Fibroblast of mammary gland (primary cell): ENCODE measurements at regions not wholly inside any gene's neighbourhood (a gene's known extent, or its start where the extent isn't known, plus 50 kb on each side); places are given as distances from the start of the nearest gene placed in this dataset.
A peak's percentile ranks its signal among the peaks of the same experiment; 100 is the strongest.

Experiments
- DNase-seq: peaks from one replicate; pipeline ENCODE4 v3.0.0-alpha.2; 2010; ENCODE audit warnings: low read depth
- H3K4me3 ChIP-seq: 2 replicates; pipeline ENCODE4 v1.5.1; 2011; ENCODE audit warnings: low read depth, mild to moderate bottlenecking, low read length, moderate library complexity; ENCODE audit not compliant: control insufficient read depth
- CTCF ChIP-seq: conservative IDR thresholded peaks from 2 replicates; pipeline ENCODE4 v1.5.1; 2011; ENCODE audit warnings: low read depth, low read length, inconsistent platforms; ENCODE audit not compliant: control insufficient read depth, insufficient read depth

- TF ChIP-seq CTCF, result peak; percentile 27
- peak; percentile 87 for DNase-seq
- no peak overlapping the region for H3K4me3 ChIP-seq
Observed at GRCh38 chr1:47703981-47704596, 266.2 kb downstream of the FOXD2 start.

- no peak for TF ChIP-seq CTCF
- H3K4me3 ChIP-seq, result no peak overlapping the region
- peak; percentile 22 for DNase-seq
Observed at GRCh38 chr1:47705517-47706130, 267.8 kb downstream of the FOXD2 start.

- H3K4me3 ChIP-seq, result no peak overlapping the region
Observed at GRCh38 chr1:47707503-47707902, 269.7 kb downstream of the FOXD2 start.

GRCh38 chr1:47708019-47708535 is 270.2 kb downstream of the FOXD2 start:
- no peak overlapping the region for H3K4me3 ChIP-seq

More at GRCh38 chr1:47707503-47707902, 269.7 kb downstream of the FOXD2 start:
- no peak for TF ChIP-seq CTCF
- no peak for DNase-seq

GRCh38 chr1:47708658-47709018 is 270.8 kb downstream of the FOXD2 start:
- H3K4me3 ChIP-seq, result no peak overlapping the region
- DNase-seq, result no peak
- no peak for TF ChIP-seq CTCF

More at GRCh38 chr1:47708019-47708535, 270.2 kb downstream of the FOXD2 start:
- TF ChIP-seq CTCF, result no peak
- DNase-seq, result no peak

GRCh38 chr1:47709019-47709871 is 271.4 kb downstream of the FOXD2 start:
- H3K4me3 ChIP-seq, result peak overlapping the region; percentile 1
- no peak for DNase-seq
- TF ChIP-seq CTCF, result no peak
